Choroid plexus epithelial cell (primary cell): ENCODE measurements at regions not wholly inside any gene's neighbourhood (a gene's known extent, or its start where the extent isn't known, plus 50 kb on each side); places are given as distances from the start of the nearest gene placed in this dataset.

ENCODE experiments used
- DNase-seq: peaks from one replicate; pipeline ENCODE4 v3.0.0-alpha.2; 2010; ENCODE audit warnings: low read depth
- H3K4me3 ChIP-seq: 2 replicates; pipeline ENCODE4 v1.5.1; 2011; ENCODE audit warnings: low read depth, mild to moderate bottlenecking, control low read depth, low read length, moderate library complexity
- CTCF ChIP-seq: conservative IDR thresholded peaks from 2 replicates; pipeline ENCODE4 v1.5.1; 2011; ENCODE audit warnings: low read depth, mild to moderate bottlenecking, control low read depth, inconsistent platforms, low read length, moderate library complexity

- no peak for DNase-seq
- no peak for TF ChIP-seq CTCF
- H3K4me3 ChIP-seq, result no peak overlapping the region
These were observed 673.2 kb downstream of the RERGL start for GRCh38 chr12:17416748-17417147.

DNA sequence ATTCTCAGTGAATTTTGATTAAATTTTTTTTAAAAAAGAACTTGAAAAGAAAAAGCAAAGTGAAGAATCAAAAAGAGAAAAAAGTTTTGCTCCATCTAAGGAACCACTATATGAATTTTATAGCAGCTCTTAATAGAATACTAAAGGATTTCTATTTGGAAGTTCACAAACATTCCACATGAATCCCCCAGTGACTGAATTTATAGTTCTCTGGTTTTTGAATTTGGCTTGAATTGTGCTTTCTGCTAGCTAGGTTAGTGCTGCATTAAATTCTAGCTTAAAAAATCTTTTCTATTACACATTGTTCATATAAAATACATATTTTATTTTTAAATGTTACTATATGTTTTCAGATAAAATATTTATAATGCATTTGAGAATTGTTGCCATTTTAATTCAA is 675.4 kb downstream of the RERGL start:
- TF ChIP-seq CTCF, result no peak
- no peak overlapping the region for H3K4me3 ChIP-seq
- DNase-seq, result no peak

DNA sequence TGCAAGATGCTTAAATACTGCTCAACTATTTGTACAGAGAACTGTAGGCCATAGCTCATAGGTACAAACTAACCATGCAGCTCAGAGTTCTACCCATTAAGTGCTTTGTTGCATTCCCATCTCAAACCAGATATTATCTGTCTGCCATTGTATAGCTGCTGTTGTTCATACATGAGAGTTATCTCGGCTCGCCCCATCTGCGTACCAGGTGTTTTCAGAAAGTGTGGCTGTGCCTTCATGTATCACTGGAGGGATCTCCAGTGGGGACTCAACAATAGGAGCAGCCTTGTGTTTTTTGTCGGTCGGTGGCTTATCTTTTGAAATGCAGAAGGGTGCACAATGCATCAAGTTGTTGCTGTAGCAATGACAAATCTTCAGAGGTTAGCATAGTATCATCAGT is 678.3 kb downstream of the RERGL start:
- TF ChIP-seq CTCF, result no peak
- no peak for DNase-seq
- H3K4me3 ChIP-seq, result no peak overlapping the region

DNA sequence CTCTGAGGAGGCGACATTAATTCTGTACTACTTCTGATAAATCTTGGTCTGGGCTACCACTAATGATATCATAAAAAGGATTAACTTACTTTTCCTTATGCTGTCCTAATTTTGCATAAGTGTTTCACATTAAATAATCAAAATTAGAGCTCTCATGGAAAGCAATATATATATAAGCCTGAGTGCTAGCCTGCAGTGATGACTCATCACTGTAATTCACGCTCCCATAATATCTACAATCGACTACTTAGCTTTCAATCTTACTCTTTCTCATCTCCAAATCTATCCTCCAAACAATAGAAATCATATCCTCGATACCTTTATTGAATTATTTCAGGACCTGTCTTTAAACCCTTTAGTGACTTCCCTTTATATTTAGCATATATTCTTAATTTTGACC is 701.3 kb downstream of the RERGL start:
- no peak overlapping the region for H3K4me3 ChIP-seq
- no peak for DNase-seq
- no peak for TF ChIP-seq CTCF

GRCh38 chr12:17383321-17383720 is 706.7 kb downstream of the RERGL start:
- H3K4me3 ChIP-seq, result no peak overlapping the region
- DNase-seq, result no peak
- TF ChIP-seq CTCF, result no peak

DNA sequence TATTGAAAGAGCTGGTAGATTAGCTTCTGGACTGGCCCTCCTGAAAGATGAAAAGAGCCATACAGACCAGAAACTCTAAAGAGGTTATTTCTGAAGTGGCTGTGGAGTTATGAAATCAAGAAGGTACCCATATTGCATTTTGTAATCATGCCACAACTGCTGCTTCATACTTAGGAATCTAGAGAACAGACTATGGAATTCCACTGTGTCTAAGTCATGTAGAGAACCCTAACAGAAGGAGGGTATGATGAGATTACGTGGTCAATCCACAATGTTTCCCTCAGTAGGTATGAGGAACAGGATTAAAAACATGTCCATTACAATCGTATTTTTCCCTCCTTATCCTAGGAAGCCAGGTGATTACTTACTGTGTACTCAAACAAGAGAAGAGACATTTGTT is 708.8 kb downstream of the RERGL start:
- TF ChIP-seq CTCF, result no peak
- DNase-seq, result no peak
- H3K4me3 ChIP-seq, result no peak overlapping the region

DNA sequence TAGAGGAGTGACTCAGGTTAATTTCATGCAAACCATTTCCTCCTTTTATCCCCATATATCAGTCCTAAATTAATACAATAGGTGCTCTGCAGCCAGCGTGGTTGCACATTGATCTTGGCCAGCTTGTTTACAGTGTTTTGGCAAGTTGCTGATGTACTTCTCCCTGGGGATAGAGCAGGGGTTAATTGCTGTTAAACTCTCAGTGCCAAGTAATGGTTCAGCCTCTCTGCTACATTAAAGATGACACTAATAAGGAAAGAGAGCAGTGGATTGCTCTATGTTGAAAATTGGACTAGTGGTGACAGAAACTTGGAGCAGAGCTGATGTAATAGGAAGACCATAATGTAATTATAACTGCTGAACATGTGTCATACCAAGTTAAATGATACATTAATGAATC is 717.5 kb downstream of the RERGL start:
- TF ChIP-seq CTCF, result no peak

More for the DNA sequence above, 717.5 kb downstream of the RERGL start:
- no peak overlapping the region for H3K4me3 ChIP-seq
- no peak for DNase-seq
